Ureter (tissue), 1 donor: ENCODE measurements at regions not wholly inside any gene's neighbourhood (a gene's known extent, or its start where the extent isn't known, plus 50 kb on each side); places are given as distances from the start of the nearest gene placed in this dataset.
A peak's percentile ranks its signal among the peaks of the same experiment; 100 is the strongest.

ENCODE experiments used
- DNase-seq: peaks from one replicate; pipeline ENCODE4 v3.0.0-alpha.2; 2020; ENCODE audit warnings: low spot score
- donor health status: DM: yes; HTN: yes; CAD: no.

DNA sequence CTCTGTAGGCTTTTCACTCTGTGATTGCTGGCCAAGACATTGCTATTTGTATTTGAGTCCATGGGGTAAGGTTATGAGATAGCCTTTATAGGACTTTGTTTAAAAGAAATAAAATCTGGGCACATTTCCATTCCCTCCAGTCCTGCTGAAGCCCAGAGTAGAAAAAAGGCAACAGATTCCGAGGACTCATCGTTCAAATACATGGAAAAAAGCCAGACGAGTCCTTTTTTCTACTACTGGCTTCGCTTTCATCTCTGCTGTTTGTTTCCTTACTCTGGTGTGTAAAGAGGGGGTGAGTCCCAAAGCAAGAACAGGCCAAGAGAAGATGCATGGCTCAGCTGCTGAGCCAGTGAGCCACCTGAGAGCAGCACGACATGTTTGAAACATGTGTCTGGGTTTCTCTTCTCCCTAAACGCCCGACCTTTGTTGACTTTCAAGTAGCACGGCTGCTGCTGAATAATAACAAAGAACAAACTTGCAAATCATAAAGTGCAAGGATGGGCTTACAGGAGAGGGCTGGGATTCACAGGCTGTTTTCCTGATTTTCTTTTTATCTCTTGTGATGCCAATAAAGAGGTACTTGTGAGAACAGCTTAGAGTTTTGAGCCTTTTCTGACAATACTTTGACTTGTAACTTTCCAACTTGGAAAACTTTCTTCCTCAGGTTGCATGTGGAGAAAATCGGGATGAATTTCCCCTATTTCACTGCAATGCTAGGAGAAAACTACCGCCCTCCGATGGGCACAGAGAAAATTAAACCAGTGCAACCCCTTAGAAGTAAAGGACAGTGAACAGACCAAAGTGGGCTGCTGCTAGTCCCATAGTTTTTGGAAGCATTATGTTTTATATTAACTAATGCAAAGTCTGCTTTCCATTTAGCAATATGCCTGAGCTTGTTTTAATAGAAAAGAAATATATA is 195.2 kb upstream of the RAG2 start:
- no peak for DNase-seq

DNA sequence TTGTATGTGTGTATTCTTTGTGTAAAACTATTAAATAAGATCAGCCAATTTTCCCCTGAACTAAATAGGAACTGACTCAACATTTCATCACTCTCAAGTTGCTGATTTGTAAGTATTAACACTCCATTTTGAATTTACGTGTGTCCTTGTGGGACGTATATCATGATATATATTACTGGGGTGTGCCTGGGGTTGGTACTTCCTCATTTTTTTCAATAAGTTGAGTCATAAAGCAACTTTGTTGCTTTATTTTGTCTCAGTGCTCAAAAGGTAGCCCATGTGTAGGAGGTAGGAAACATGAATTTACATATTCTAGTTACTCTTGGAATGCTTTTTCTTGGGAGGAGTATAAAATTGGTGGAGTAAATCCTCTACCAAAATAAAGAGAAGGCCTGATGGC is 193.9 kb upstream of the RAG2 start:
- DNase-seq, result no peak

DNA sequence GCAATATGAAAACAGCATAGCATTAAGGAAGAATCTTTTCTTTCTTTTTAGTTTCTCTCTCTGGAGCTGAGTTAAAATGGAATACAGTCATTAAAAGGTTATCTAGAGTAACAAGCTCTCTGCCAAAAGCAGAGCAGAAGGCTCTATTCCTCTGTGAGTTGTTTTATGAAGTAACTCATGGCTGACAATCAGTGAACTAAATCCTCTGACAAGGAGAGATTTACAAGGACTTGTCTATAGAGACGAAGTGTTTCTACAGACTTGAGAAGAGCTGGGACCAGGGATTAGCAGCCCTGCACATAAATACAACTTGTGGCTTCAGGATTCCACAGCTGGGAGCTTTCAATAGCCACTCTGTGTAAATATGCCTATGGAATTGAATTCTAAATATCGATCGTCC is 192.5 kb upstream of the RAG2 start:
- no peak for DNase-seq

DNA sequence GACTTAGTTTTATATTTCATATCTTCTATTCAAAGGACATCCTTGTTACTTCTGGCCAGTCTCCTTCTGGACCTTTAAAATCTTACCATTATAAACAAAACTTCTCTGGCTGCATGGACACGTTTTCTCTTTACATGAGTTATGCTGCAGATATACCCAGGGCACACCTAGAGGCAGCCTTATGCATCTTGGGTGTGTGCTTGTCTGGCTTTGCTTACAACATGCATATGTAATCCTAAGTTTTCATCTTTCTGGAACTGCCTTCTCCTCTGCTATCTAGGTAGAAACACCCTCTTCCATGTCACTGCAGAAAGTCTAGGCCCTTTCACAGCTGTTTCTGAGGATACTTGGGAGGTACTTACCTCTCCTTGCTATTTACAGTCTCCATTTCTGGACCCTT is 185.8 kb upstream of the RAG2 start:
- DNase-seq, result no peak

DNA sequence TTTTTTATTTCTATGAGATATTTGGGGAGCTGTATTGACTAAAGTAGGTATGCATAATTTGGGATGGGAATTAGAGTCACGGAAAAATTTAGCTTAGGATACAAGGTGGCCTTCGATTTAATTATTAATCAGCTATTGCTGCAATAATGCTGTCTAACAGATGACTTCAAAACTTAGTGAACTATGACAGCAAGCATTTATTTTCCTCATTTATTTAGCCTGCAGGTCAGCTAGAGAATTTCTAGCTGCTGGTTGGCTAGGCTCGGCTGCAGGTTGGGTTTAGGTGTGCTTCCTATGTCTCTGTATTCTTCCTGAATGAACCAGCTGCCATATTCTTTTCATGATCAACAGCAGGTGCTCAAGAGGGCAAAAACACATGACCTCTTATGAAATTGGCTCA is 181.8 kb upstream of the RAG2 start:
- no peak for DNase-seq

DNA sequence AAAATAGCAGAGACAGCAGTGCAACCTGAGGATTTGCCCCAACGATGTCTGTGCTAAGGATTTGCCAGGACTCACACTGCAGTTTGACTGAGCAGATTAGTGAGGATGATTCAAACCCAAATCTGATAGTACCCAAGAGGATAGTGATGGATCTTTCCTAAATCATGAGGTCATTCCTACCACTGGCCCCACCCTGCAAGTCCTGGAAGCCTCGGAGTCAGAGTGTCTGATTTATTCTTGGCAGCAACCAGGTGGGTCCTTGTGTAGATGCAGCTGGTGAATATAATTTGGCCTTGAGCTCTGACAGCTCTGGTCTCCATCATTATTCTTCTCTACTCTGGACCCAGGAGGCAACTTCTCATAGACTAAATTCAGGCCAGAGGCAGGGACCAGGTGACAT is 179.3 kb upstream of the RAG2 start:
- no peak for DNase-seq

DNA sequence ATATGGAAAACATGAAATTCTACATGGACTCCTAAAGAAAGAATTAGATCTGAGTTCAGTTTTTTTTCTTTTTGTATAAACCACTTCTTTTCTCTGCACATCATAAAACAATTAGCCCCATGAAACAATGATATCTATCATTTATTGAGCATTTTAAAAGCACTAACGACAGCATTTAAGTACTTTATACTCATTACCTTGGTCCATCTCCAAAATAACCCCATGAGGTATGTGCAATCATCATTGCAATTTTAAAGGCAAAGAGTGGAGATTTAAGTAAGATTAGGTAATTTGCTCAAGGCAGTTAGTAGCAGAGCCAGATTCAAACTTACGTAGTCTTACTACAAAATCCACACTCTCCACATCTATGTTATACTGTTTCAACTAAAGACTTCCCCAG is 177.7 kb upstream of the RAG2 start:
- no peak for DNase-seq

DNA sequence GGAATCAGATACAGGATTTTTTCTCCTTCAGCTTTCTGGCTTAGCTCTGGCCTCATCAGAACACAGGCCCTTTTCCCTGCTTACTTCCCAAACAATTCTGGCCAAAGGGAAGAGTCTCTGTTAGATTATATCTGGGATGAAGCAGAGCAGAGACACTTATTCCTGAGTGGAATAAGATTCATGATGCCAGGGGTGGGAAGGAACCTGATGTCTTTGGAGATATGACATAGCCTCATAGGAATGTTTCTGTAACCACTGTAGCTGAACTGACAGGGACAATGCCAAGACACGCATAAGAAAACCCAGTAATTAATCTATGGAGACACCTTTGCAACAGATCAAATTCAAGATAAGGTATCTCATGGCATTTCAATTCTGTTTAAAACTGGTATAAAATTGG is 177.1 kb upstream of the RAG2 start:
- no peak for DNase-seq

DNA sequence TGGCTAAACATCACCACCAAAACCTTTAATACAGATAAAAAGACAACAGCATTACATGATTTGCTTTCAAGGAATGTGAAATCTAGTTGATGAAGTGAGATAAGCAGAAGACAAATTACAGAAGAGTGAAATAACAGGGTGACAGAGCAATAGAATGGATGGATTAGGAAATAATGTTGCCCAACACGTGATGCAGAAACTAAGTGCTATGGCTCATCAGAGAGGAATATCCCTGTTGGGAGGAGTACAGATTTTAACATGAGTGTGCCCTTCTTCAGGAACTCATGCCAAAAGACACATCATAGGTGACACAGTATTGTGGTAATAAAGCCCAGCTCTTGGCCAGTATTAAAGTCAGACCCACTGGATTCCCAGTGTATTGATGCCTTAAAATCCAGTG is 176.6 kb upstream of the RAG2 start:
- DNase-seq, result no peak

DNA sequence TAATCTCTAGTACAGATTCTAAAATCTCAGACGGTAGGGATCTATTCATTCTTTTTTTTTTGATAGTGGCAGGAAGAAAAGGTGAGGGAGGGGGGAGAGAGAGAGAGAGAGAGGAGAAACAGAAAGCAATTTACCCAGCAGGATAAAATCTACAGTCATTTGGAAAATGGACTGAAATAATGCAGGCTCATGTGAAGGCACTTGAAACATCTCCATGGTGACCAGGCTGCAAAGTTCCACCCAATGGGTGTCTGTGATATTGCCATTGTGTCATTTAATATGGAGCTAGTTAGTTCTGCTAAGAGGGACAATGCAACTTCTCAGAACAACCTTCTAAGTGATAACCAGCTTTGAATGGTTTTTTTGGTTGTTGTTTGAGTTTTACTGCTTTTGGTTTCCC is 165.2 kb upstream of the RAG2 start:
- no peak for DNase-seq

DNA sequence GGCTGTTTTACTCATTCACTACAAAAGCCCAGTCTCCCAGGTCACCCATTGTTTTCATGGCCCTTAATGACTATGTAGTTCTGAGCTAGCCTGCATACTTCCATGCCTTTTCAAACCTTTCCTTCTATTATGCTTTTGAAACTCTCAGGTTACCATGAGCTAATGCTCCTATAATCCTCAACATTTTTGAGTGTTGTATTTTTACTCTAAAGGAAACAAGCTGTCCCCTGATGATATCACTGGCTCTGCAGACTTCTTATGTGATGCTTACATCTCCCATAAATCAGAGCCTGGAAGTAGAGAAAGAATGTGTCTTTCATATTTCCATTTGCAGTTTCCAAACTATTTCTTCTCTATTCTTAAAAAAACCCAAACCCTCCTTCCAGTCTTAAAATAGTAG is 159.0 kb upstream of the RAG2 start:
- no peak for DNase-seq

DNA sequence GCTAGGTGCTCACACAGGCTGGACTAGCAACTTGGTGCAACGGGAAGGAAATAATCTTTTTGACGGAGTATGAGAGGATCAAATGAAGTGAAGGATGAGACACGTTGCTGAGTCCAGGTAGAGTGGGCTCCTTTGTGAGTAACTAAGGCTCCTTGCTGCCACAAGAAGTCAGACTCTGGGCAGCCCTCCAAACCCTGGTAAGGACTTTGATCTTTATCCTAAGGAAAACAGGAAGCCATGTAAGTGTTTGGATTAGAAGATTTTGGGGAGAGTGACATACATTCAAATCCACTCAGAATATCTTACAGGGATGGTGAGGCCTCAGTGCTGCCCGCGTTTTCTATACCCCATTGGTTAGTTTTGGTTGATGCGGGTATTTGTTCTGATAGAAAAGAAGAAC is 155.9 kb upstream of the RAG2 start:
- no peak for DNase-seq

DNA sequence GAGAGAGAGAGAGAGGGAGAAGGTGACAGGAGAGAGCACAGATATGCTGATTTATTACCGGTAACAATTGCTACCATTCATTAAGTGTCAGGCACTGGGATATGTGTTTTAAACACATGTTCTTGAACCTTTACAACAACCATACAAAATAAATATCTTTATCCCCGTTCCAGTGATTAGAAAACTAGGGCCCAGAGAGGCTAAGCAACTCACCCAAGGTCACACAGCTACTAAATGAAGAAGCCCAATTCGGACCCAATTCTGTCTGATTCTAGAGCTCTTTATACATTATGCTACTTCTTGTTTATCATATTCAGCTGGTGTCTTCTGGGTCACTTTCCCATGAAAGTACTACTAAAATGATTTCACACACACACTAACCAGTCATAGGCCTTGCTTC is 154.0 kb upstream of the RAG2 start:
- no peak for DNase-seq

DNA sequence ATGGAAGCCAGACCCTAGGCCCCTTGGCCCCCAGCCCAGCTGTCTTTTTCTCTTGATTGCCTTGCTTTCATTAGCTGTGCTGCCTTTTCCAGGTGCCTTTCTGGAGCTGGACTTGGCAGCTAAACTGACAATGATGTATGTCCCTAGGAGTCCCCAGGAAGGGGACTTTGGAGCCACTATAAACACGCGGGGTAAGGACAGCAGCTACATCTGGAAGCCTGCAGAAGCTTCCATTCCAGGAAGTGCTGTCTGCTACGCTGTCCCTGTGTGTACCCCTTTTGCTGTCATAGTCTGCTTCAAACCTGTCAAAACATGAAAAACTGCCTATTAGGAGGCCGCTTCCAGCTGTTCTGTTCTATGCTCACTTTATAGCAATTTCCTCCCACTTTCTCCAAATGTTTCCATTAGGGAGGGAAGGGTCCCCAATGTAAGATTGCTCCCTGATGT is 153.3 kb upstream of the RAG2 start:
- no peak for DNase-seq

DNA sequence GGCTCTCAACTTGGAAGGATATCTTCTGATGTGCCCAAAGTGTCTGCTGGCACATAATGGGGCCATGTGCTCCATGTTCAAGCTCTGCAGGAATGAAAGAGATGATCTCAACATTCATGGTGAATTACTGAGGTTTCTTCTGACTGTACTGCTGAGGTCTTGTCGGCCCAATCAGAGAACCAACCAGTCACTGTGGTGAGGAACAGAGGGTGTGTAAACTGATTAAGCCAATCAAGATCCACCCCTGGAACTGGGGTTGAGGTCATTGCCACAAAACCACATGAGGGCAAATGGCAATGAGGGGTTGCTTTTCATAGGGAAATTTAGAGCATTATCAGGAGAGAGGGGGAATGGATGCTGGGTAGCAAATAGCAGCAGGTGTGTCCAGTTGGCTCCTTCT is 152.3 kb upstream of the RAG2 start:
- DNase-seq, result no peak

DNA sequence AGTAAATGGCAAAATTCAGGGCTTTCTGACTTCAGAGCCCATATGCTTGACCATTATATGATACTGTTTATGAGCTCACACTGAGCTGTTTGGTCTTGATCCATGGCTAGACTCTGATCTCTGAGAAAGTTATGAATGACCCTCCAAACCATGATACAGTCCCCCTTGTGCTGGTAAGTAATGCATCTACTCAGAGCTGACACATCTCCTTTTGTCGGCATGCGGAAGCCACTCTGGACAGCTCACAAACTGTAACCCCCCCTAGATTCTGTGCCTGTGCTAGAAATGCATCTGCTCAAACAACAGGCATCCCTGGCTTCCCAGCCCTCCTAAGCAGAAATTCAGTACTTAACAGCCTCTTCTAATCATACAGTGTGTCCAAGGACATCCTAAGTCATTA is 150.8 kb upstream of the RAG2 start:
- DNase-seq, result no peak

DNA sequence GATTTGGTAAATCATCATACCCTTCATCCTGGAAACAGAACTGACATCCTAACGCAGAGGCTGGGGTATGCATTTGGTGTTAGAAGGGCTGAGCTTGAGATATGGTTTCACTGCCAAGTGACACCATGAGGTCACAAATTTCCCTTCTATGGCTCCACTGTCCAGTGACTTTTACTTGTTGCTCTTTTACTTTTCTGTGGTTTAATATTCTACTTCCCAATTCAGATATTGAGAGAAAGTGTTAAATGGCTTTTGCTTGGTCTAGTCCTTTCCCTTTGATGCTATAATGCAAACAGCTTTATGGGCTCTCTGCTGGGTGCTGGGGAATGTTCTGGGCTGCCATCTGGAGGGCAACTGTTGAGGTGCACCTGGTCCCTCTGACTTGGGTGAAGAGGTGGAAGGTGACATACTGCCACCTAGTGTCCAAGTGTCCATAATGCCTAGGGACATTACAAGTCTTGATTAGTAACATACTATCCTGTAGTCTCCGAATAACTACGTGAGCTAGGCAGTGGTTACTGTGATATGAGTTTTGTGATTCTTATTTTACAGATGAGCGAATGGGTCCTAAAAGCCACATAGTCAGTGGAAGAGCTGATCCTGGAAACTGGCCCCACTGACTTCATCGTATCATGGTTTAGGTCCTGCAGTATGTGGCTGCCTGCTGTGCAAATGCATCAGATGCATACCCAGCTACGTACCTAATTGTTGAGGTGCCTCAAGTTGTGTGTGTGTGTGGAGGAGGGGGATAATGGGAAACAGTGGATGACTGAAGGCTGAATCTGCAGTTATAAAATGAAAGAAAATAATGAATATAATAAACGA is 149.1 kb upstream of the RAG2 start:
- peak; percentile 91 for DNase-seq

DNA sequence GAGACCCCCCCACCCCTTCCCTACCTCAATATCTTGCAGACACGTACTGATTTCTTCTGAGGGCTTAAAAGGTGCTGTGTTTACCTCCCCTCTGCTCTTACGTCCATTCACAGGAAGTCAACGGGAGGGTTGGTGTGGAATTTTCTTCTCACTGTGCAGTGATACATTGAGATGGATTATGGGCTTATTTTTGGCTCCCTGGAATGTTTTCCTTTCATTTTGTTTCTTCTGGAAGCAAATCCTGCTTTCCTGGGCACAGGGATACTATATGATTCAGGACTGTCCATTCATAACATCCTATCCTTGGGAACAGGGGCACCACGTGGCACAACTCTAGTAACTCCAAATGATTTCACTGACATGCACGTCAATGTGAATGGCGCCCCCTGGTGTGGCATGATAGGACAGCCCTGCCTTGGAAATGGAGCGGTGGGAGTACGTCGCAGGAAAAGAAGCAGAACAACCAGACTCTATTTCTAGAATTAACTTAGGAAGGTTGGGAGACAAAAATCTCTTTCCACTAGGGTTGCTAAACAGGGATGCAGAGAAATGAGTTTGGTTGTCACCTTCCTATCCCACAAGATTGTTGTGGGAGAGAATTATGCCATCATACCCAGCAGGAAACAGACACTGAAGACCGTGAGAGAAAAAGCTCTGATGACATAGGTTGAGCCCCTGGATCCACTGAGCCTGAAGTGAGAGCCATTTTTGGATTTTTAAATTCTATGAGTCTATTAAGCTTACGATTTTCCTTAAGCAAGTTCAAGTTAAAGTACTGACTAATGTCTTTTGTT is 146.5 kb upstream of the RAG2 start:
- peak; percentile 56 for DNase-seq

DNA sequence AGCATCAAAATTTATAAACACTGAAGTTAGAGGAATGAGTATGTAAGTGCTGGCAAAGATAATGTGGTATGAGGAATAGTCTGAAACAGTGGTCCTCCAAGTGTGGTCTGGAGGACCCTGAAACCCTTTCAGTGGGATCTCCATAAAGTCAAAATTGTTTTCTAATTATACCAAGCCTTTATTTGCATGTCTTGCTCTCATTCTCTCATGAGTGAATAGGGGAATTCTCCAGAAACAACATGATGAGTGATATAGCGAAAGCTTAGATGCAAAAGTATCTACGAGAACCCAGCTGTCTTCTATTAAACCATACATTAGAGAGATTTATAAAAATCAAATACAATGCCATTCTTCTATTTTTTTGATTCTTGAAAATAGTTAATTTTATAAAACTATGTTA is 145.0 kb upstream of the RAG2 start:
- no peak for DNase-seq

DNA sequence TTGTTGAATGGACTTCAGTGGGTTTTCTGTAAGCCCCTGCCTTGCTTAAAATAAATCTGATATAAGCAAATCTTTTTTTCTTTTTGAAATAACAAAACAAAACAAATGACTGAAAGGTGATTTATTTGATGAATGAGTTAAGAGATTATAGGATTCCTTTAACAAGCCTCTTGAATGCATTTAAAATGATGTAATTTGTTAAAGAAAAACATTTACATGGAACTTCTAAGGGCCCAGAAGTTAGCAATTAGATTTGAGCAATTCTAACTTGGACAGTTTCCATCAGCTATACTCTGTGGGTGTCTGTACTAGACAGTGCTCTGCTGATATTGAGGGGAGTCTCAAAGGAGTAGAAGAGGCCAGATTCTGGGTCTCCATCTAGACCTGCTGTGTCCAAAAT is 143.5 kb upstream of the RAG2 start:
- DNase-seq, result no peak

DNA sequence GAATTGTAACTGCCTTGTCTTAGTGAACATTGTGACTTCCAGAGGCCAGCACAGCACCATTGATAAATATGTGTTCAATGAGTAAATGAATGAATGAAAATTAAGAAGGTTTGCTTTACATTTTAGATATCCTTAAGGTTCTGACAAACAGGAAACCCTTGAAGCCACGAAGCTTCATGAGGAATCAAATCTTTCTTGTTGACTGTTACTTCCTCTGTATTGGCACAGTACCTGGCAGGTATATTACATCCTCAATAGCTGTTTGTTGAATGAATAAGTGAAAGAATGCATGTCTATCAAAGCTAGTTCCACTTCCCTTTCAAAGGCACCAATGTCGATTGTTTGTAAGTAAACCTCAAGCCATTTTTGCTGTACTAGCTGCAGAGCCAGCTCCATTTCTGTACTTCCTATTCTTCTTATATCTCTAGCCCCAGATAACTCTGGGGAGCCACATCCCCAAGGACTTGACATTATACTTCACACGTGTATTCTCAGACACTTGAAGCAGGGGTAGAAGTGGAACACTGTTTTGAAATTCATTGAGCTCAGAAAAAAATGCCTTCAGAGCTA is 140.3 kb upstream of the RAG2 start:
- no peak for DNase-seq

DNA sequence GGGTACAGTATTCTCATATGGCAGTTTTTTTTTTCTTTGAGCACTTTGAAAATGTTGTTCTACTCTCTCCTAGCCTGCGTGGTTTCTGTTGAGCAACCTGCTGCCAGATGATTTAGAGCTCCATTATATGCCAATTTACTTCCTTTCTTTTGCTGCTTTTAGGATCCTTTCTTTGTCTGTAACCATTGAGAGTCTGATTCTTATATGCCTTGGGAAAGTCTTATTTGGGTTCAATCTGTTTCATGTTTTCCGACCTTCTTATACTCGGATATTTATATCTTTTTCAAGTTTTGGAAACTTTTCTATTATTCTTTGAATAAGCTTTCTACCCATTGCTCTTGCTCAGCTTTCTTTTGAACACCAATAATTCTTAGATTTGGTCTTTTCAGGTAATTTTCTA is 138.1 kb upstream of the RAG2 start:
- no peak for DNase-seq
